Activated B cell treated with CpG ODN at 0.5 μM for 24 hours (primary cell): ENCODE measurements at regions not wholly inside any gene's neighbourhood (a gene's known extent, or its start where the extent isn't known, plus 50 kb on each side); places are given as distances from the start of the nearest gene placed in this dataset.

Experiments used
- ATAC-seq: fragments of 200-7000 bp; cut with Tn5 transposase; one replicate; pipeline ENCODE4 v1.10.0; 2021; ENCODE audit warnings: low read depth, mild to moderate bottlenecking, moderate library complexity
- CTCF ChIA-PET: fragments of 350-600 bp; sonication (Branson Sonifier 250); formaldehyde crosslinking; loops from one replicate; lab custom pipeline; 2021; ENCODE audit warnings: antibody characterized with exemption; lab: Charles Lee
- POLR2A ChIA-PET: fragments of 350-600 bp; sonication (Branson Sonifier 250); formaldehyde crosslinking; loops from one replicate; lab custom pipeline; 2021; ENCODE audit warnings: antibody characterized with exemption; lab: Charles Lee
- DNase-seq: peaks from one replicate; pipeline ENCODE4 v3.0.0; 2022
- H3K27ac Mint-ChIP-seq: one replicate; pipeline ENCODE4 v1.8.0; 2020; ENCODE audit warnings: mixed read lengths
- H3K27me3 Mint-ChIP-seq: one replicate; pipeline ENCODE4 v1.8.0; 2021; ENCODE audit warnings: mixed read lengths
- H3K36me3 Mint-ChIP-seq: one replicate; pipeline ENCODE4 v1.8.0; 2021; ENCODE audit warnings: low read depth, mixed read lengths
- H3K4me1 Mint-ChIP-seq: one replicate; pipeline ENCODE4 v1.8.0; 2021; ENCODE audit warnings: mixed read lengths
- H3K4me3 Mint-ChIP-seq: one replicate; pipeline ENCODE4 v1.8.0; 2020; ENCODE audit warnings: mild to moderate bottlenecking, mixed read lengths
- H3K9me3 Mint-ChIP-seq: one replicate; pipeline ENCODE4 v1.8.0; 2020; ENCODE audit warnings: mixed read lengths
- intact Hi-C: fragments of 100-400 bp; cut with micrococcal nuclease; formaldehyde crosslinking; loops from one replicate; pipeline ENCODE4 v1.15.1; 2024
- TF ChIP-seq, protein P1 (sequence below): fragments of 200-600 bp; IDR thresholded peaks from one replicate; pipeline ENCODE4 v1.8.0; 2022; ENCODE audit warnings: antibody characterized with exemption, mild to moderate bottlenecking

DNA sequence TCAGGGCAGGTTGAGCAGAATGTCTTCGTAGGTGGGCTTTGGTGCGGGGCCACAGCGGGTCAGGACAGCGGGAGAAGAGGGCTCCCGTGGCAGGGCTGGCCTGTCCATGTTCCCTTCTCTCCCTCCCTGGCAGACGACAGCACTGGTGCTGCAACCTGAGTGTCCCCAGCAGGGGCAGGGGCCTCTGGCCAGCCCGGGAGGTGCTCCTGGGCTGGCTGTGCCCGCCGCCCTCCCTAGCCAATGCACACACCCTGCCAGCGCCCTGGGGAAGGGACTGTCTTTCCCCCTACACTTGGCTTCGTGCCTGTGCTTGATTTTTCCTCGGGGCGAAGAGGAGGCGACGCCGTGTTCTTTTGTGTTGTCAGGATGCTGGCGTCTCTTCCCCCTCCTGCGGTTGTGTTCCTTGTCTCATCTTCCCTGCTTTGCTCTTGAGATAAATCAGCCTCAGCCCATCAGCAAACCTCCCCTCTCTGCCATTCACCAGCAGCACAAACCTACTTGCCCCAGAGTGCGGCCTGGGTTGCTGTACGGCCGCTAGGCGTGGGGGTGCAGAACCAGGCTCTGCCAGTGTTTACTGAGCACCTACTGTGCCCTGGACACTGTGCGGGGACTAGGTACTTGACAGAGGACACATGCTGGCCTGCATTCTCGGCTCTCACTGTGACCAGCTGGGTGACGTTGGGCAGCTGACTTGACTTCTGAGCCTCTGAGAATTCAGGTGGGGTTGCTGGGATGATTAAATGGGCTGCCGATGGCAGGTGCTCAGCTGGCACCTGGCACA lies 237.3 kb upstream of the CIBAR2 start:
- H3K27ac Mint-ChIP-seq, result no peak overlapping the region
- CTCF ChIA-PET, result interaction anchor here (0.6 kb wide), 1 partner anchor 440 kb away, joined by 5 read pairs; no protein-coding TSS in a partner anchor
- H3K36me3 Mint-ChIP-seq, result no peaks in the 10 kb centered on the region

DNA sequence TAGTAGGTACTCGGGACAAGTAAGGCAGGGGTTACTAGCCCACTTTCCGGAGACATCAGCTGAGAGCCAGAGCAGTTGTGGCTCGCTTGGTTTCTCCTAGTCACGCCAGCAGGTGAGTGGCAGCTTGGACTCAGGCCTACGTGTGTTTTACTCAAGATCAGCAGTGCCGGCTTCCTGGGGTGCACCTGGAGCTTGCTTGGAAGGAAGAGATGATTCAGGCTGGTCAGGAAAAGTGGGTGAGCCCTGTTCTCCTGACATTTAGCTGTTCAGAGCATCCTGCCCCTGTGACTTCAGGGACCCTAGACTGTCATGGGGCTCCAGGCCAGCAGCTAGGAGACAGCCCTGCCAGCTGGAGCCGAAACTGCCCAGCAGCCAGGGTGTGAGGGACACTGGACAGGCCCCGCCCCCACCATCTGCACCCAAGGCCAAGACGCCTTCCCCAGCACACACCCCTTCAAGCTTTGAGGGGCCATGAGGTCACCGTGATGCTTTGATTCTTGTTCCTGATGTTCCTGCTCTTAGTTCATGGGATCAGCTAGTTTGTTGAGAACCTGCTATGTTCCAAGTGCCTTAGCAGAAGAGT lies 238.0 kb upstream of the CIBAR2 start:
- H3K27ac Mint-ChIP-seq, result no peak overlapping the region
- CTCF ChIA-PET, result interaction anchor here (0.6 kb wide), 1 partner anchor 439 kb away, joined by 5 read pairs; no protein-coding TSS in a partner anchor
- H3K27me3 Mint-ChIP-seq, result no peaks in the 10 kb centered on the region
- intact Hi-C loops, result no loop called here
- no peaks in the 10 kb centered on the region for H3K4me1 Mint-ChIP-seq
- ATAC-seq (no peak), DNase-seq (no peak)
- no peak overlapping the region for H3K4me3 Mint-ChIP-seq
- H3K36me3 Mint-ChIP-seq, result no peaks in the 10 kb centered on the region
- POLR2A ChIA-PET, result no interaction called here
- H3K9me3 Mint-ChIP-seq, result no peaks in the 10 kb centered on the region
- TF ChIP-seq, protein P1, sequence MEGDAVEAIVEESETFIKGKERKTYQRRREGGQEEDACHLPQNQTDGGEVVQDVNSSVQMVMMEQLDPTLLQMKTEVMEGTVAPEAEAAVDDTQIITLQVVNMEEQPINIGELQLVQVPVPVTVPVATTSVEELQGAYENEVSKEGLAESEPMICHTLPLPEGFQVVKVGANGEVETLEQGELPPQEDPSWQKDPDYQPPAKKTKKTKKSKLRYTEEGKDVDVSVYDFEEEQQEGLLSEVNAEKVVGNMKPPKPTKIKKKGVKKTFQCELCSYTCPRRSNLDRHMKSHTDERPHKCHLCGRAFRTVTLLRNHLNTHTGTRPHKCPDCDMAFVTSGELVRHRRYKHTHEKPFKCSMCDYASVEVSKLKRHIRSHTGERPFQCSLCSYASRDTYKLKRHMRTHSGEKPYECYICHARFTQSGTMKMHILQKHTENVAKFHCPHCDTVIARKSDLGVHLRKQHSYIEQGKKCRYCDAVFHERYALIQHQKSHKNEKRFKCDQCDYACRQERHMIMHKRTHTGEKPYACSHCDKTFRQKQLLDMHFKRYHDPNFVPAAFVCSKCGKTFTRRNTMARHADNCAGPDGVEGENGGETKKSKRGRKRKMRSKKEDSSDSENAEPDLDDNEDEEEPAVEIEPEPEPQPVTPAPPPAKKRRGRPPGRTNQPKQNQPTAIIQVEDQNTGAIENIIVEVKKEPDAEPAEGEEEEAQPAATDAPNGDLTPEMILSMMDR, result no peak

More for the DNA sequence above, 237.3 kb upstream of the CIBAR2 start:
- Mint-ChIP-seq H3K9me3 (no peaks in the 10 kb centered on the region), H3K4me3 (no peak overlapping the region), H3K27me3 (no peaks in the 10 kb centered on the region), H3K4me1 (no peaks in the 10 kb centered on the region)
- intact Hi-C loops, result no loop called here
- TF ChIP-seq, protein P1, result no peak
- POLR2A ChIA-PET, result no interaction called here
- ATAC-seq (no peak), DNase-seq (no peak)

DNA sequence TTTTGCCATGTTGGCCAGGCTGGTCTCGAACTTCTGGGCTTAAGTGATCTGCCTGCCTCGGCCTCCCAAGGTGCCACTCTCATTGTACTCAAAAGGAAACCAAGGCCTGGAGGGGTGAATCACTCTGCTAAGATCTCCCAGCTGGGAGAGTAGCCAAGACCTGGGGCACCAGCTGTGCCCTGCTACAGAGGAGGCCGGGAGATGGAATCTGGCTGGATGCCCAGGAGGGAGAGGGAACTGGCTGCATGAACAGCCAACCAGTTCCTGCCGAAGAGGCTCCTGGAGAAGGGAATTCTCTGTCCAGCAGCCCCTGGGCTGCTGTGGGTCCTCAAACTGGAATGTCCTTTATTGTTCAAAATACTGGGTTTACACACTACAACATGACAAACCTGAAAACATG lies 238.7 kb upstream of the CIBAR2 start:
- Mint-ChIP-seq H3K4me3 (no peak overlapping the region), H3K4me1 (no peaks in the 10 kb centered on the region), H3K9me3 (no peaks in the 10 kb centered on the region), H3K36me3 (no peaks in the 10 kb centered on the region), H3K27me3 (peaks cover under 1% of the 10 kb centered on the region), H3K27ac (no peak overlapping the region)
- intact Hi-C loops, result no loop called here
- DNase-seq (no peak), ATAC-seq (no peak)
- TF ChIP-seq, protein P1, result no peak
- POLR2A ChIA-PET, result no interaction called here
- CTCF ChIA-PET, result no interaction called here

DNA sequence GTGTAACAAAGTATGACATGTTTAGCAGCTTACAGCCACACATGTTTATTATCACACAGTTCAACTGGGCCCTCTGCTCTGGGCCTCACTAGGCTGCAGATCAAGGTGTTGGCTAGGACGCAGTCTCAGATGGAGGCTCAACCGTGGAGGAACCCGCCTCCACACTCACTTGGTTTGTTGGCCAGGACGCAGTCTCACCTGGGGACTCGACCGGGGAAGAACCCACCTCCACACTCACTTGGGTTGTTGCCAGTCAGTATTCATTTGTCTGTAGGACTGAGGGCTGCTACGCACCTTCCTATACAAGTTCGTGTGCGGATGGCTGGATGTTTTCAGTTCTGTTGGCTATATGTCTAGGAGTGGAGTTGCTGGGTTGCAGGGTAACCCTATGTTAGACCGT lies 240.7 kb upstream of the CIBAR2 start:
- CTCF ChIA-PET, result no interaction called here
- no peaks in the 10 kb centered on the region for H3K4me1 Mint-ChIP-seq
- intact Hi-C loops, result no loop called here
- ATAC-seq, result no peak
- DNase-seq, result no peak
- H3K9me3 Mint-ChIP-seq, result no peaks in the 10 kb centered on the region
- TF ChIP-seq, protein P1, result no peak
- H3K27me3 Mint-ChIP-seq, result peaks cover 1% of the 10 kb centered on the region
- H3K4me3 Mint-ChIP-seq, result no peak overlapping the region
- POLR2A ChIA-PET, result no interaction called here
- H3K27ac Mint-ChIP-seq, result no peak overlapping the region
- H3K36me3 Mint-ChIP-seq, result no peaks in the 10 kb centered on the region
